Testis (tissue), 2 donors: ENCODE measurements at regions not wholly inside any gene's neighbourhood (a gene's known extent, or its start where the extent isn't known, plus 50 kb on each side); places are given as distances from the start of the nearest gene placed in this dataset.

Experiments used
- DNase-seq: peaks from one replicate; pipeline ENCODE4 v3.0.0-alpha.2; 2019
- H3K27ac ChIP-seq, 2 donors: fragments of 200-600 bp; sonication (generic); one replicate each; pipeline ENCODE4 v1.5.1; 2019
- H3K27me3 ChIP-seq: fragments of 200-600 bp; sonication (generic); one replicate; pipeline ENCODE4 v1.5.1; 2019
- H3K36me3 ChIP-seq: fragments of 200-600 bp; sonication (generic); one replicate; pipeline ENCODE4 v1.5.1; 2017; ENCODE audit warnings: low read depth; ENCODE audit errors: missing control alignments
- H3K4me1 ChIP-seq: fragments of 200-600 bp; sonication (generic); one replicate; pipeline ENCODE4 v1.5.1; 2019
- H3K4me3 ChIP-seq, 2 donors: fragments of 200-600 bp; sonication (generic); one replicate each; pipeline ENCODE4 v1.5.1; 2017 to 2019
- H3K9me3 ChIP-seq: fragments of 200-600 bp; sonication (generic); one replicate; pipeline ENCODE4 v1.5.1; 2017
- POLR2A ChIP-seq: fragments of 450-650 bp; IDR thresholded peaks from one replicate; pipeline ENCODE4 v1.6.1; 2017; ENCODE audit warnings: antibody characterized with exemption, mild to moderate bottlenecking, moderate library complexity
- WGBS, 2 donors: methylation state at CpG; one replicate each; pipeline ENCODE4 v1.1.5; 2018; 5-methylcytosine and 5-hydroxymethylcytosine counted together
- intact Hi-C: fragments of 100-400 bp; cut with DNase I; formaldehyde crosslinking; loops from one replicate; pipeline ENCODE4 v1.15.1; 2023; ENCODE audit warnings: low total_unique reads
- TF ChIP-seq, protein P1 (sequence below), 3 experiments: fragments of 450-650 bp in 2 of 3; fragments of 200-600 bp in 1 of 3; sonication (generic) in 1 of 3; IDR thresholded peaks; one replicate each; pipeline ENCODE4 v1.5.1; 2016 to 2019; ENCODE audit warnings: antibody characterized with exemption in 3 of 3, mild to moderate bottlenecking in 2 of 3, moderate library complexity in 1 of 3

DNA sequence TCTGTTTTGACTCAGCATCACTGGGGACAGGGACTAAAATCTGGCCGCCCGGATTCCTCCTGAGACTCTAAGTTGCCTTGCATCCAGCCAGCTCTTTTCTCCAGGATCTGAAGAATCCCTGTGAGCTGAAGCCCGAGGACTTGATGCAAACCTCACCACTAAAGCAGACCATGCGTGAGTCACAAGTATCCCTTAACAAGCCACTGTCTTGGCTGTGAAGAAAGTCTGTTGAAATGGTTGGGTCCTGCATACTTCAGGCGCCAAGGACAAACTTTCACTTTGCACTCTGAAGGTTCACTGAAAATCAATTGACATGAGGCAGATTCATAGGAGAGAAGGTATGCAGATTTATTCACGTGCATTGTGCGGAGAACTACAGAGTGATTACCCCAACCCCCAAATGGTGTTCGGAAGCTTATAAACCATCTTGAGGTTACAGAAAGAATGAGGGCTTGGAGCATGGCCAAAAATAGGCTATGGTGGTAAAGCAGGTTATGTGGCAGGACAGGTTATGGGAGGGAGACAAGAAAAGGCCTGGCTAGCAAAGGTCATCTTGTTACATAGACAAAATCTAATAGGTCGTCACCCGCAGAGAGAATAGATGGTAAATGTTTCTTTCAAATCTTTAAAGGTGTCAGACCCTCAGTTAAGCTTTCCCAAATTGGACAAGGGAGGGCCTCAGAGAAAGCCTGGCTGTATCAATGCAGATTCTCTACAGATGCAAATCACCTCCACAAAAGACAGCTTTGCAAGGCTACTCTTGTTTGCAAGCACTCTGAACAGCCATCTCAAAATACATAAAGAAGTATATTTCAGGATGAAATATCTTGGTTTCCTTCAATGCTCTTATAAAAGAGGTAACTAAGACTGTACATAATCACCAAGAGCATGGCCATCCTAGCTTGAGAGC, 126.3 kb upstream of the PLAAT1 start:
- H3K4me1 ChIP-seq: no peaks in the 10 kb centered on the region
- H3K27ac ChIP-seq: no peak overlapping the region
- WGBS, 2 donors: 87 to 94% methylated on average over 10 of the region's 10 CpGs
- no peak for DNase-seq
- no peak overlapping the region for H3K4me3 ChIP-seq
- H3K9me3 ChIP-seq: no peaks in the 10 kb centered on the region
- intact Hi-C loops: no loop called here
- H3K36me3 ChIP-seq: no peaks in the 10 kb centered on the region
- H3K27me3 ChIP-seq: no peaks in the 10 kb centered on the region
- no peak for TF ChIP-seq POLR2A
- TF ChIP-seq, protein P1, sequence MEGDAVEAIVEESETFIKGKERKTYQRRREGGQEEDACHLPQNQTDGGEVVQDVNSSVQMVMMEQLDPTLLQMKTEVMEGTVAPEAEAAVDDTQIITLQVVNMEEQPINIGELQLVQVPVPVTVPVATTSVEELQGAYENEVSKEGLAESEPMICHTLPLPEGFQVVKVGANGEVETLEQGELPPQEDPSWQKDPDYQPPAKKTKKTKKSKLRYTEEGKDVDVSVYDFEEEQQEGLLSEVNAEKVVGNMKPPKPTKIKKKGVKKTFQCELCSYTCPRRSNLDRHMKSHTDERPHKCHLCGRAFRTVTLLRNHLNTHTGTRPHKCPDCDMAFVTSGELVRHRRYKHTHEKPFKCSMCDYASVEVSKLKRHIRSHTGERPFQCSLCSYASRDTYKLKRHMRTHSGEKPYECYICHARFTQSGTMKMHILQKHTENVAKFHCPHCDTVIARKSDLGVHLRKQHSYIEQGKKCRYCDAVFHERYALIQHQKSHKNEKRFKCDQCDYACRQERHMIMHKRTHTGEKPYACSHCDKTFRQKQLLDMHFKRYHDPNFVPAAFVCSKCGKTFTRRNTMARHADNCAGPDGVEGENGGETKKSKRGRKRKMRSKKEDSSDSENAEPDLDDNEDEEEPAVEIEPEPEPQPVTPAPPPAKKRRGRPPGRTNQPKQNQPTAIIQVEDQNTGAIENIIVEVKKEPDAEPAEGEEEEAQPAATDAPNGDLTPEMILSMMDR (IDR thresholded peaks at IDR 0.05): no peak

DNA sequence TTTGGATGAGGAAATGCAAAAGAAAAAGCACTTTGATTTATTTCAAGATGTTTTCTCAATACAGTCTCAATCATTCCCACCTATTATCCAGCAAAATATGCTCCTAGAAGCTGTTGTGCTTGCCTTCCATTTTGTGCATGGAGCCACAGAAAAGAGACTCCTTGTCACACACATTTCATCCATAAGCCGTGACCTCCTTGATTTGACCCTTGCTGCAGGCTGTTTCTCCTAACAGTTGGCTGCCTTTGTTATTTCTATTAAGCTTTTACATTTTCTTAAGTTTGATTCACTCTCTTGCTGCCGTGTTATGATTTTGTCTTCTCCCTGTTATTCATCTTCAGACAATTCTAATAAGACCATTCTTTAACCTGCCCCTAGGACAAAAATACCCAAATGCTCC, 124.2 kb upstream of the PLAAT1 start:
- intact Hi-C loops: no loop called here
- no peak for TF ChIP-seq POLR2A
- TF ChIP-seq, protein P1 (IDR thresholded peaks at IDR 0.05): no peak

DNA sequence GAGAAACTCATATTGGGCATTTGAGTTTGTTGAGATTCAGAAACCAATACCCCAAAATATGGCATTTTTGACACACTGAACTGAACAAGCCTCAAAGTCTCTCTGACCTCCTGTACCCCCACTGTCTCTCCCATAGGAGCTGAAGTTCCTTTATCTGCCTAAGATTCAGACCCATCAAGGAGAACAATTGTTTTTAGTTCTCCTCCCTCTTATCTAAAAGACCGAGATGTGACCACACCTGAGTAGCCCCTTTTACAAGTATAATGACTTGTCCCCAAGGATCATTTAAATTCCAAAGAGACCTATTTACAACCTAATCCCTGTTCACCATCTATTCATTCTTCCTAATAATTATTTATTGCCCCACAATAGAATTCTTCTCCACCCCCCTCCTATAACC, 122.1 kb upstream of the PLAAT1 start:
- intact Hi-C loops: no loop called here
- Histone ChIP-seq H3K4me1 (no peaks in the 10 kb centered on the region), H3K36me3 (no peaks in the 10 kb centered on the region), H3K27ac (no peak overlapping the region), H3K4me3 (no peak overlapping the region), H3K9me3 (no peaks in the 10 kb centered on the region), H3K27me3 (no peaks in the 10 kb centered on the region)
- 79 to 81% methylated on average over 1 of the region's 1 CpG for WGBS, 2 donors
- TF ChIP-seq POLR2A: no peak
- TF ChIP-seq, protein P1 (IDR thresholded peaks at IDR 0.05): no peak
- no peak for DNase-seq

More for the DNA sequence above, 124.2 kb upstream of the PLAAT1 start:
- Histone ChIP-seq H3K4me1 (no peaks in the 10 kb centered on the region), H3K9me3 (no peaks in the 10 kb centered on the region), H3K27me3 (no peaks in the 10 kb centered on the region), H3K4me3 (no peak overlapping the region), H3K36me3 (no peaks in the 10 kb centered on the region), H3K27ac (no peak overlapping the region)
- no peak for DNase-seq
- WGBS, 2 donors: 83 to 96% methylated on average over 2 of the region's 2 CpGs

DNA sequence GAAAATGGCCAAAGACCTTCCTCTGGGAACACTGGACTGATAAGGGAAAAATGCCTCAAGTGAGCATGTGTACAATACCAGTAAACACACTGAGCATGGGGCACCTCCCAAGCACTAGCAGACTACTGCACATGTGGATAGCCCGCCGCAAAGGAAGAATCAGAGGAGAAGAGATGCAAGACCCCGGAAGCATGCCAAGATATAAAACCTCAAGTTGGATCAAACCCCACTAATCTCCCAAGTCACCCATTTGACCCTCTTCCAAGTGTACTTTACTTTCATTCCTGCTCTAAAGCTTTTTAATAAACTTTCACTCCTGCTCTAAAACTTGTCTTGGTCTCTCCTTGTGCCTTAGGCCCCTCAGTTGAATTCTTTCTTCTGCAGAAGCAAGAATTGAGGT, 121.1 kb upstream of the PLAAT1 start:
- H3K4me3 ChIP-seq: no peak overlapping the region
- no peaks in the 10 kb centered on the region for H3K36me3 ChIP-seq
- no peak for TF ChIP-seq POLR2A
- TF ChIP-seq, protein P1 (IDR thresholded peaks at IDR 0.05): no peak
- H3K9me3 ChIP-seq: no peaks in the 10 kb centered on the region
- no peaks in the 10 kb centered on the region for H3K27me3 ChIP-seq
- intact Hi-C loops: no loop called here
- no peak for DNase-seq
- no peaks in the 10 kb centered on the region for H3K4me1 ChIP-seq
- 63 to 79% methylated on average over 3 of the region's 3 CpGs for WGBS, 2 donors
- H3K27ac ChIP-seq: no peak overlapping the region

DNA sequence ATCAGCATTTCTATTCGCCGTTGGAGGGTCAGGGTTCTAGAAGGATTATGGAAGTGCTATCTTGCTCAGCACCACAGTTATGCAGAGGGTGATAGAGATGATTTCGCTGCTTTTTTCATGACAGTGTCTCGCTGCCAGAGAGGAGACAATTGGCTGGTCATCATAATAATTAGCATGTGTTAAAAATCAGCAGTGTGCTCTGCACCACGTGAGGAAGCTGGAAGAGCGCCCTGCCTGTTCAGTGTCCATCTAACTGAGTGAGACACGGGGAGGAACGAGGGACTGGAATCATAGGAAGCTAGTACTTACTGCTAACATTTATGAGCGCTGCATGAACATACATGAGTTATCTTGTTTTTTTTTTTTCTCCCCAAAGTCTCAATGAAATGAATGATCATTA, 116.2 kb upstream of the PLAAT1 start:
- intact Hi-C loops: no loop called here
- 80 to 86% methylated on average over 9 of the region's 9 CpGs for WGBS, 2 donors
- no peaks in the 10 kb centered on the region for H3K9me3 ChIP-seq
- H3K27me3 ChIP-seq: no peaks in the 10 kb centered on the region
- H3K4me3 ChIP-seq: no peak overlapping the region
- H3K36me3 ChIP-seq: no peaks in the 10 kb centered on the region
- TF ChIP-seq, protein P1 (IDR thresholded peaks at IDR 0.05): no peak
- no peak for TF ChIP-seq POLR2A
- H3K4me1 ChIP-seq: no peaks in the 10 kb centered on the region
- no peak overlapping the region for H3K27ac ChIP-seq
- DNase-seq: no peak
